ENCODE measurements at regions not wholly inside any gene's neighbourhood (a gene's known extent, or its start where the extent isn't known, plus 50 kb on each side); places are given as distances from the start of the nearest gene placed in this dataset.
"Not testable (repeated sequence)": the region's sequence is repeated elsewhere in the genome, so short reads cannot be mapped to it uniquely, and the experiment has no call there.

DNA sequence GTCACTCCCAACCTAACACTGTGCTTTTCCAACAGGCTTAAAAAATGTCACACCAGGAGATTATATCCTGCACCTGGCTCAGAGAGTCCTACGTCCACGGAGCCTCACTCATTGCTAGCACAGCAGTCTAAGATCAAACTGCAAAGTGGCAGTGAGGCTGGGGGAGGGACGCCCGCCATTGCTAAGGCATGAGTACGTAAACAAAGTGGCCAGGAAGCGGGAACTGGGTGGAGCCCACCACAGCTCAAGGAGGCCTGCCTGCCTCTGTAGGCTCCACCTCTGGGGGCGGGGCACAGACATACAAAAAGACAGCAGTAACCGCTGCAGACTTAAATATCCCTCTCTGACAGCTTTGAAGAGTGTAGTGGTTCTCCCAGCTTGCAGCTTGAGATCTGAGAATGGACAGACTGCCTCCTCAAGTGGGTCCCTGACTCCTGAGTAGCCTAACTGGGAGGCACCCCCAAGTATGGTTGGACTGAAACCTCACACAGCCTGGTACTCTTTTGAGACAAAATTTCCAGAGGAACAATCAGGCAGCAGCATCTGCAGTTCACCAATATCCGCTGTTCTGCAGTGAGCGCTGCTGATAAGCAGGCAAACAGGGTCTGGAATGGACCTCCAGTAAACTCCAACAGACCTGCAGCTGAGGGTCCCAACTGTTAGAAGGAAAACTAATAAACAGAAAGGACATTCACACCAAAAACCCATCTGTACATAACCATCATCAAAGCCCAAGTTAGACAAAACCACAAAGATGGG is 2986.4 kb upstream of the OR11H1 start:
- H3K79me2 ChIP-seq (ENCODE audit: insufficient read depth, low read depth, low read length); H3K9me3 ChIP-seq (ENCODE audit: low read length); H3K4me3 ChIP-seq (ENCODE audit: low read depth, low read length, poor library complexity, severe bottlenecking); intact Hi-C loops (cut with micrococcal nuclease; ENCODE audit: unreplicated experiment); H2AFZ ChIP-seq (ENCODE audit: low read length); DNase-seq (ENCODE audit: low spot score); CTCF ChIA-PET (ENCODE audit: unreplicated experiment); H4K20me1 ChIP-seq (ENCODE audit: insufficient read depth, low read length); H3K4me1 ChIP-seq (ENCODE audit: insufficient read depth, low read length, poor library complexity, severe bottlenecking); POLR2A ChIA-PET; BruUV-seq (replicated peaks); H3K36me3 ChIP-seq (ENCODE audit: insufficient read depth, low read length); H3K27ac ChIP-seq (ENCODE audit: low read depth, low read length, poor library complexity, severe bottlenecking); H3K9me2 ChIP-seq (ENCODE audit: insufficient read depth, low read length); H3K4me2 ChIP-seq (ENCODE audit: low read length): not testable (repeated sequence)

GRCh38 chr22:12553366-12553765 is 2974.6 kb upstream of the OR11H1 start:
- H3K36me3 ChIP-seq (ENCODE audit: insufficient read depth, low read length); H3K9me3 ChIP-seq (ENCODE audit: low read length); intact Hi-C loops (cut with micrococcal nuclease; ENCODE audit: unreplicated experiment); H3K4me2 ChIP-seq (ENCODE audit: low read length); H3K9me2 ChIP-seq (ENCODE audit: insufficient read depth, low read length); DNase-seq (ENCODE audit: low spot score); H2AFZ ChIP-seq (ENCODE audit: low read length); H4K20me1 ChIP-seq (ENCODE audit: insufficient read depth, low read length); H3K4me1 ChIP-seq (ENCODE audit: insufficient read depth, low read length, poor library complexity, severe bottlenecking); H3K27ac ChIP-seq (ENCODE audit: low read depth, low read length, poor library complexity, severe bottlenecking); POLR2A ChIA-PET; H3K4me3 ChIP-seq (ENCODE audit: low read depth, low read length, poor library complexity, severe bottlenecking); CTCF ChIA-PET (ENCODE audit: unreplicated experiment); H3K79me2 ChIP-seq (ENCODE audit: insufficient read depth, low read depth, low read length); BruUV-seq (replicated peaks): not testable (repeated sequence)

- H2AFZ ChIP-seq (ENCODE audit: low read length); H4K20me1 ChIP-seq (ENCODE audit: insufficient read depth, low read length); H3K36me3 ChIP-seq (ENCODE audit: insufficient read depth, low read length); H3K27ac ChIP-seq (ENCODE audit: low read depth, low read length, poor library complexity, severe bottlenecking); H3K9me3 ChIP-seq (ENCODE audit: low read length); H3K79me2 ChIP-seq (ENCODE audit: insufficient read depth, low read depth, low read length); H3K4me2 ChIP-seq (ENCODE audit: low read length); H3K4me1 ChIP-seq (ENCODE audit: insufficient read depth, low read length, poor library complexity, severe bottlenecking); H3K9me2 ChIP-seq (ENCODE audit: insufficient read depth, low read length); intact Hi-C loops (cut with micrococcal nuclease; ENCODE audit: unreplicated experiment); CTCF ChIA-PET (ENCODE audit: unreplicated experiment); DNase-seq (ENCODE audit: low spot score); BruUV-seq (replicated peaks); H3K4me3 ChIP-seq (ENCODE audit: low read depth, low read length, poor library complexity, severe bottlenecking); POLR2A ChIA-PET: not testable (repeated sequence)
Measured at GRCh38 chr22:12554648-12555192, 2973.3 kb upstream of the OR11H1 start.

GRCh38 chr22:12571500-12571899 is 2956.5 kb upstream of the OR11H1 start:
- BruUV-seq (replicated peaks); H3K4me3 ChIP-seq (ENCODE audit: low read depth, low read length, poor library complexity, severe bottlenecking); H3K36me3 ChIP-seq (ENCODE audit: insufficient read depth, low read length); H3K27ac ChIP-seq (ENCODE audit: low read depth, low read length, poor library complexity, severe bottlenecking); H4K20me1 ChIP-seq (ENCODE audit: insufficient read depth, low read length); intact Hi-C loops (cut with micrococcal nuclease; ENCODE audit: unreplicated experiment); H3K9me2 ChIP-seq (ENCODE audit: insufficient read depth, low read length); H3K9me3 ChIP-seq (ENCODE audit: low read length); CTCF ChIA-PET (ENCODE audit: unreplicated experiment); H3K79me2 ChIP-seq (ENCODE audit: insufficient read depth, low read depth, low read length); DNase-seq (ENCODE audit: low spot score); H3K4me1 ChIP-seq (ENCODE audit: insufficient read depth, low read length, poor library complexity, severe bottlenecking); POLR2A ChIA-PET; H2AFZ ChIP-seq (ENCODE audit: low read length); H3K4me2 ChIP-seq (ENCODE audit: low read length): not testable (repeated sequence)

Measured in OCI-LY7 (cell line).